ENCODE measurements at regions not wholly inside any gene's neighbourhood (a gene's known extent, or its start where the extent isn't known, plus 50 kb on each side); places are given as distances from the start of the nearest gene placed in this dataset.

DNA sequence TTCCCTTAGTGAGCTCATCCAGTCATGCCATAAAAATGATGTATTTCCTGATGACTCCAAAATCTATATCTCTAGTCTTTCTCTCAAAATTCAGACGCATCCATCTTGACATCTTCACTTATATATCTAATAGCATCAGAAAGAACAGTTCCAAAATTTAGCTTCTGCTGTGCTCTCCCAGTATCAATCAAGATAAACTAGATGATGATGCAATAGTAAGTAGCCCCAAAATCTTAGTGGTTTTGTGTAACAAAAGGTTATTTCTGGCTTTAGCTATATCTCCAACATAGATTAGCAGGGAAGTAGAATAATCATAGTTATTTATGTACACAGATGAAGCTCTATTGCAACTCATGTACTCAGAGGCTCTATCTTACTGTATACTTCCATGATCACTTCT lies 382.5 kb upstream of the ADGRL3 start:
- Histone ChIP-seq H3K27me3 (ENCODE audit: control insufficient read depth, insufficient read depth) (no peaks in the 10 kb centered on the region), H3K27ac (ENCODE audit: low read length) (no peak overlapping the region), H3K9me3 (ENCODE audit: control insufficient read depth, low read length) (no peaks in the 10 kb centered on the region), H3K4me1 (ENCODE audit: control insufficient read depth, insufficient read depth, low read length) (no peaks in the 10 kb centered on the region), H3K4me3 (ENCODE audit: low read length) (no peak overlapping the region)
- DNase-seq (no peak), ATAC-seq (no peak)
- intact Hi-C loops (cut with DNase I), result no loop called here
- WGBS, result 65% methylated on average over 1 of the region's 1 CpG

DNA sequence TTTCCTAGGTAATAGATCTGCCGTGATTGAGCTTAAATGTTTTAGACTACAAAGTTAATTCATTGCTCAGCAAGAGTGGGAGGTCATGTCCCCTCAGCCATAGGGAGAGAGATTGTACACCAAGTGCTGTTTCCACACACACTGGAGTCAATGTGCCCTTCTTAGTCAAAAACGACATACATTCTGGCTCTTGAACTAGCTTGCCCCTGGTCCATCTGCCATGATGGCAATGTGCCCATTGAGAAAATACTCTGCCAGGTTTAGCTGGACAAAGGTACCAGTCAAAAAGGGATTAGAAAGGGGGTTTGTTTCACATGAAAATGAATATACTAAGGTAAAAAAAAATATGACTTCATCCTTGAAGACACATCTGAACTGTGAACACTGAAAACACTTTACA lies 377.1 kb upstream of the ADGRL3 start:
- DNase-seq, result no peak
- H3K27ac ChIP-seq (ENCODE audit: low read length), result no peak overlapping the region
- no peak overlapping the region for H3K4me3 ChIP-seq (ENCODE audit: low read length)
- intact Hi-C loops (cut with DNase I), result no loop called here
- H3K4me1 ChIP-seq (ENCODE audit: control insufficient read depth, insufficient read depth, low read length), result no peaks in the 10 kb centered on the region
- H3K27me3 ChIP-seq (ENCODE audit: control insufficient read depth, insufficient read depth), result no peaks in the 10 kb centered on the region
- H3K9me3 ChIP-seq (ENCODE audit: control insufficient read depth, low read length), result no peaks in the 10 kb centered on the region
- ATAC-seq, result no peak
- 71% methylated on average over 2 of the region's 2 CpGs for WGBS

DNA sequence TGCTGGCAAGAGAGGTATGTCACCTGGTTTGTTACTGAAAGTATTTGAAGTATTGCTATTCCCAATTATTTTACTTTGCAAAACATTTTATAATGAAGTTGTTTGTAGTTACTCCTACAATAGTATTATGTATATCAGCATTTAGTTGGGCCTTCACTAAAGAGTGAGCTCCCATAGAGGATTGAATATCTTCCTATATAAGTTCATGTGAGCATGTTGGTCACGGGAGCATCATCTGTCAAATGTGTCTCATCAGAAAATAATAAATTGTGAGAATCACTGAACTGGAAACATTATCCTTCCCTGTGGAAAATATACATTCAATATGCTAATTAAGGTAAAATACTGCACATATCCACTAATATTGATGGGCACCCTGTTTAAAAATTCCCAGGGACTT lies 360.1 kb upstream of the ADGRL3 start:
- Histone ChIP-seq H3K27ac (ENCODE audit: low read length) (no peak overlapping the region), H3K27me3 (ENCODE audit: control insufficient read depth, insufficient read depth) (no peaks in the 10 kb centered on the region), H3K9me3 (ENCODE audit: control insufficient read depth, low read length) (no peaks in the 10 kb centered on the region), H3K4me1 (ENCODE audit: control insufficient read depth, insufficient read depth, low read length) (no peaks in the 10 kb centered on the region), H3K4me3 (ENCODE audit: low read length) (no peak overlapping the region)
- ATAC-seq, result no peak
- intact Hi-C loops (cut with DNase I), result no loop called here
- no peak for DNase-seq
- WGBS, result 83% methylated on average over 1 of the region's 1 CpG

DNA sequence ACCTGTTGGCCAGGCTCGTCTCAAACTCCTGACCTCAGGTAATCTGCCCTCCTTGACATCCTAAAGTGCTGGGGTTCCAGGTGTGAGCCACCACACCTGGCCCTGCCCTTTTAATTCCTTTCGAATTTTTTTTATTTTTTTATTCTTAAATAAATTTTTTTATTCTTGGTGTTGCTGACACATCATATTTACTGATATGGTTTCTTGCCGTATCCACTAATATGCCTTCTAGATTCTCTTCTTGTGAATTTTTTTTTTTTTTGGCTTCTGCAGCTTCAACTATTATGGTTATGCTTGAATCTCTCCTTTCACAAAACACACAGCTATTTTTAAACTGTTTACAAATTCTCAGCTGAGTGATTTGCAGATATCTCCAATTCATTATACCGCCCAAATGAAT lies 353.4 kb upstream of the ADGRL3 start:
- DNase-seq (no peak), ATAC-seq (no peak)
- Histone ChIP-seq H3K4me3 (ENCODE audit: low read length) (no peak overlapping the region), H3K27me3 (ENCODE audit: control insufficient read depth, insufficient read depth) (no peaks in the 10 kb centered on the region), H3K4me1 (ENCODE audit: control insufficient read depth, insufficient read depth, low read length) (no peaks in the 10 kb centered on the region), H3K27ac (ENCODE audit: low read length) (no peak overlapping the region), H3K9me3 (ENCODE audit: control insufficient read depth, low read length) (no peaks in the 10 kb centered on the region)
- 78% methylated on average over 4 of the region's 4 CpGs for WGBS
- intact Hi-C loops (cut with DNase I), result no loop called here

DNA sequence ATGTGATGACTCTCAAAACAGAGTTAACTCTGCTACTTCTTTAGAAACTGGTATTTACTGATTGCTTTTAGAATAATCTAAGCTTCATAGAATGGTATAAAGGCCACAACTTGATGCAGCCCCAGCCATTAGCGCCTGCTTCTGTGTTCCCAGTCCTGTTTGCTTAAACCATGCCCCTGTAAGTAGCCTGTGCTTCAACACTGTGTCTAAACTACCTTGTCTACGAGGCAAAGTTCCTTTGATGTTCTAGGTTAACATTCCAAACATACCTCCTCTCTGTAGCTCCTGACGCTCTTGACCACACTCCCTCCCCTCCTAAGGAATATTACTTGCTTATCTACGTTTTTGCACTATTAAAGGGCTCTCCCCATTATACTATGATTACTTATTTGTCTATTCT lies 352.5 kb upstream of the ADGRL3 start:
- DNase-seq (no peak), ATAC-seq (no peak)
- WGBS, result 54% methylated on average over 4 of the region's 4 CpGs
- Histone ChIP-seq H3K27ac (ENCODE audit: low read length) (no peak overlapping the region), H3K4me1 (ENCODE audit: control insufficient read depth, insufficient read depth, low read length) (no peaks in the 10 kb centered on the region), H3K9me3 (ENCODE audit: control insufficient read depth, low read length) (no peaks in the 10 kb centered on the region), H3K27me3 (ENCODE audit: control insufficient read depth, insufficient read depth) (no peaks in the 10 kb centered on the region), H3K4me3 (ENCODE audit: low read length) (no peak overlapping the region)
- intact Hi-C loops (cut with DNase I), result no loop called here

DNA sequence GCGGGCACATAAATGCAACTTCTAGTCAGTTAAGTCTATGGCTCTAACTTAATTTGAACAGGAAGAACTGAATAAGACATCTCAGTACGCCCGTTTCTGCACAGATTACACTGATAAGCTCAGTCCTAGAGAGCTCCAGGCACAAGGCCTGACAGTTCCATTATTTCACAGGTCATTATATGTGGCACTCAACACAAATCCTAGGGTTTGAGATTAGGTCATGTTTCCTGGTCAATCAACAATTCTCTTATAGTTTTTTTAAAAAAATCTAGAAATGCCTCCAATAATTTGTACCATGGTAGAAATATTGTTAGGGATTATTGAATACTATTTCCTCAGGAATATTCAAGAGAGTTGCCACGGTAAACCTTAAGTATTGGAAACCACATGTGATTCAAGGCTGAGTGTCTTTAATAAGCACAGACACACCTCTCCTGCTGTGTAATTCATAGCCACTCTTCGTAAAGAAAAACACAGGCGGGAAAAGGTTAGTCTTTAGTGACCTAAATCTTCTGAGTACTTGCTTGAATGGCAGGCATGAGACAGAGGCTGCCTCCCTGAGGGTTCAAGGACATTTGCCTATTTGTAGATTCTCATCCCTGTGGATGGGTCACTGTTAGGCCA lies 342.9 kb upstream of the ADGRL3 start:
- Histone ChIP-seq H3K4me3 (ENCODE audit: low read length) (no peak overlapping the region), H3K27ac (ENCODE audit: low read length) (no peak overlapping the region), H3K4me1 (ENCODE audit: control insufficient read depth, insufficient read depth, low read length) (no peaks in the 10 kb centered on the region), H3K27me3 (ENCODE audit: control insufficient read depth, insufficient read depth) (no peaks in the 10 kb centered on the region), H3K9me3 (ENCODE audit: control insufficient read depth, low read length) (no peaks in the 10 kb centered on the region)
- whole genome bisulfite sequencing, result 66% methylated on average over 6 of the region's 6 CpGs
- intact Hi-C loops (cut with DNase I), result no loop called here
- DNase-seq (no peak), ATAC-seq (no peak)

DNA sequence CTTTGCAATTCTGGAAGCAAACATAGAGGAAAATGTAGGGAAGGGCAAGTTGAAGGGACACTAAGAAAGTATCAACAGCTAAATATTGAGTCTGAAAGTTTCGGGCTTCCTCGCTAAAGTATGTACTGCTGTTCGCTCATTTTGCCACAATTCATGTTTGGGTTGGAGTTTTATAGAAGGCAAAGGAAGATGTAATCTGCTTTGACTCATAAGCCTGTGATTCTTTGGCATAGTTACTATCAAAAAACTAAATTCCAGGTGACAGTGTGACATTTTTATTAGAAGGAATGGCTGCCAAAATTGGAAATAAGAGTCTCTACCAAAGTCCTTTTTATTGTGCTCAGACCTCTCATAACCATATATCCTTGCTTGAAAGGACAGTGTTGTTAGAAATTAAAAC lies 336.7 kb upstream of the ADGRL3 start:
- ATAC-seq (no peak), DNase-seq (no peak)
- Histone ChIP-seq H3K27me3 (ENCODE audit: control insufficient read depth, insufficient read depth) (no peaks in the 10 kb centered on the region), H3K4me3 (ENCODE audit: low read length) (no peak overlapping the region), H3K27ac (ENCODE audit: low read length) (no peak overlapping the region), H3K4me1 (ENCODE audit: control insufficient read depth, insufficient read depth, low read length) (no peaks in the 10 kb centered on the region), H3K9me3 (ENCODE audit: control insufficient read depth, low read length) (no peaks in the 10 kb centered on the region)
- WGBS, result 93% methylated on average over 3 of the region's 3 CpGs
- intact Hi-C loops (cut with DNase I), result no loop called here

DNA sequence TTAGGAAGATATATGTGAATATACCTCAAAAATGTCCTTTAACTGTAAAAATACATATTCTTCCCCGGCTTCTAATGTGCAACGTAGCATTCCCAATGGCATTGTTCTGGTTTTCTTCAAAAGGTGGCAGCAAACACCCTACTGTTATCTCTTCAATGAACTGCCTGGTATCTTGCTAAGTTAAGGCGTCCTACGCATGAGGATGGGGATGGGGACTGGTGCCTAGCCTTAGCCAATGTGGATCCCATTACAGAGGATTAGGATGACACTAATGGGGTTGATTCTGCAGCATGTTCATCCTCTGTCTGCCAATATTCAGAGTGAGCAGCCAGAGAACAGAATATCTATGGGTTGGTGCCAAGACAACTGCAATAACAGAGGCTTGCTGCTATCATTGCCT lies 334.9 kb upstream of the ADGRL3 start:
- Histone ChIP-seq H3K27ac (ENCODE audit: low read length) (no peak overlapping the region), H3K4me1 (ENCODE audit: control insufficient read depth, insufficient read depth, low read length) (no peaks in the 10 kb centered on the region), H3K4me3 (ENCODE audit: low read length) (no peak overlapping the region), H3K27me3 (ENCODE audit: control insufficient read depth, insufficient read depth) (no peaks in the 10 kb centered on the region), H3K9me3 (ENCODE audit: control insufficient read depth, low read length) (no peaks in the 10 kb centered on the region)
- intact Hi-C loops (cut with DNase I), result no loop called here
- 34% methylated on average over 4 of the region's 4 CpGs for WGBS
- DNase-seq, result no peak
- ATAC-seq, result no peak

DNA sequence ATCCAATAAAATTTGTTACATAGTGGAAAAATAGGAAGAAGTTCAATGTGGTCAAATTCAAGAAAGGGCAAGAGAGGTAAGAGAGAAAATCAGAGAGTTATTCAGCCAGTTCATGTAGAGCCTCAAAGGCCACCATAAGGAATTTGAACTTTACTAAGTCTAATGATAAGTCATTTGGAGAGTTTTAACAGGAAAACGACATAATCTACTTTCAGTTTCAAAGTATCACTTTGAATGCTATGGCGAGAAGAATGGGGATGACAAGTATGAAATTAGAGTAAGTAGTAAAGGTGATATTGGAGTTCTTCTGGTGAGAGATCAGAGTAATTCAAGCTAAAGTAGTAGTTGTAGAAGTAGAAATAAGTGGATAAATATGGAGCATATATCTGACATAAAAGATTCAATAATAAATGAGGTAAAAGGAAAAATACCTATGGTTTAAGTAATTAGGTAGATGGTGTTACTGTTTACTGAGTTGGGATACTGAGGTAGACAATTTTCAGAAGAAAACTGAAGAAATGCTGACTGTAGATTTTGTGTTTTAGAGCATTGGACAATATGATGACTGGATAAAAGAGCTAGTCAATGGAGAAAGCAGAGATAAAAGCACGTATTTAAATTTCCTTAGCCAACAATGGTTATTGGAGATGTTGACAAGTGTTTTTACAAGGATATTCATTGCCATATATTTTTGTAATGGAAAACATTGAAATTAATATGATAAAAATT lies 331.7 kb upstream of the ADGRL3 start:
- no peak overlapping the region for H3K4me3 ChIP-seq (ENCODE audit: low read length)
- 71% methylated on average over 3 of the region's 3 CpGs for WGBS
- no peak for ATAC-seq
- DNase-seq, result no peak
- no peaks in the 10 kb centered on the region for H3K4me1 ChIP-seq (ENCODE audit: control insufficient read depth, insufficient read depth, low read length)
- no peaks in the 10 kb centered on the region for H3K9me3 ChIP-seq (ENCODE audit: control insufficient read depth, low read length)
- no peaks in the 10 kb centered on the region for H3K27me3 ChIP-seq (ENCODE audit: control insufficient read depth, insufficient read depth)
- intact Hi-C loops (cut with DNase I), result no loop called here
- no peak overlapping the region for H3K27ac ChIP-seq (ENCODE audit: low read length)

DNA sequence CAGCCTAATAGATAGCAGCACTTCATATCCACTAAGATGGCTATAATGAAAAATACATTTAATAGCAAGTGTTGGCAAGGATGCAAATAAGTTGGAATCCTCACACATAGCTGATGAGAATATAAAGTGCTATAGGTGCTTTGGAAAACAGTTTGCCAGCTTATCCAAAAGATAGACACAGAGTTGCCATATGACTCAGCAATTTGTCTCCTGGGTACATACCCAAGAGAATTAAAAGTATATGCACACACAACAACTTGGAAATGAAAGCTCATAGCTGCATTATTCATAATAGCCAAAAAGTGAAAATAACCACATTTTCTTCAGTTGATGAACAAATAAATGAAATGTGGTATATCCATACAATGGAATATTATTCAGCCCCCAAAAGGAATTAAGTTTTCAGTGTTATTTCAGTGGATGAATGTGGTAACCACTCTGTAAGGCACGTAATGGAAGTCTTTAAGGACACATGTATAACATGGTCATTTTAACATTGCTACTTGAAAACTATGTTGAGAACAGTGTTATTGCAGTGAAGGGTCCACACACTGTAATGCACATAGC lies 320.9 kb upstream of the ADGRL3 start:
- Histone ChIP-seq H3K27ac (ENCODE audit: low read length) (no peak overlapping the region), H3K27me3 (ENCODE audit: control insufficient read depth, insufficient read depth) (no peaks in the 10 kb centered on the region), H3K4me1 (ENCODE audit: control insufficient read depth, insufficient read depth, low read length) (no peaks in the 10 kb centered on the region), H3K9me3 (ENCODE audit: control insufficient read depth, low read length) (no peaks in the 10 kb centered on the region), H3K4me3 (ENCODE audit: low read length) (no peak overlapping the region)
- ATAC-seq (no peak), DNase-seq (no peak)
- intact Hi-C loops (cut with DNase I), result no loop called here
- 80% methylated on average over 1 of the region's 1 CpG for WGBS

DNA sequence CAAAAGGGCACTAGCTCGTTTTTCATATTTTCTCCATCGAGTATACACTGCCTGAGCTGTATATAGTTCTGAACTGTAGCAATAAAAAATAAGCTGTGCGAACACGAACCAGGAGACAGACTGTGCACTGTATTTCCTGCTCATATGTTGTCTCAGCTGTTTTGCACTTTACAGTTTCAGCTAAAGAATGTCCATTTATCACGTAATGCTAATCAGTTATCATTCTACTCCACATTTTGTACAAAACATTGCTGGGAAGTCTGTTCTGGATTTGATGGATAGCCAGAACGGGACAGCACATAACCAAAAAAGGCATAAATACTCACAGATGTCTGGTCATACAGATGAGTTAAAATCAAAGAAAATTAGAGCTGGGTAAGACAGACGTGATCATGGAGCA lies 315.5 kb upstream of the ADGRL3 start:
- no peaks in the 10 kb centered on the region for H3K4me1 ChIP-seq (ENCODE audit: control insufficient read depth, insufficient read depth, low read length)
- no peak overlapping the region for H3K27ac ChIP-seq (ENCODE audit: low read length)
- no peaks in the 10 kb centered on the region for H3K27me3 ChIP-seq (ENCODE audit: control insufficient read depth, insufficient read depth)
- DNase-seq (no peak), ATAC-seq (no peak)
- WGBS, result 24% methylated on average over 7 of the region's 7 CpGs
- no peaks in the 10 kb centered on the region for H3K9me3 ChIP-seq (ENCODE audit: control insufficient read depth, low read length)
- no peak overlapping the region for H3K4me3 ChIP-seq (ENCODE audit: low read length)
- intact Hi-C loops (cut with DNase I), result no loop called here
